PFSK-1 (cell line): ENCODE measurements at regions not wholly inside any gene's neighbourhood (a gene's known extent, or its start where the extent isn't known, plus 50 kb on each side); places are given as distances from the start of the nearest gene placed in this dataset.

Source experiments
- FOXP2 ChIP-seq: optimal IDR thresholded peaks from 2 replicates; pipeline ENCODE3; 2011; ENCODE audit warnings: borderline replicate concordance, control low read depth, inconsistent platforms; ENCODE audit not compliant: insufficient read depth; ENCODE audit errors: extremely low read length, extremely low read depth
- POLR2AphosphoS5 ChIP-seq: IDR thresholded peaks from 2 replicates; pipeline ENCODE4 v1.6.1; 2012; ENCODE audit warnings: low read depth, mild to moderate bottlenecking, control low read depth, low read length, moderate library complexity
- REST ChIP-seq, 2 experiments: IDR thresholded peaks; 2 replicates each; pipeline versions ENCODE4 v1.6.1 to v1.8.0; 2011 to 2012; ENCODE audit warnings: low read depth in 2 of 2, low read length in 2 of 2, control low read depth in 1 of 2, inconsistent platforms in 1 of 2, mild to moderate bottlenecking in 1 of 2, moderate library complexity in 1 of 2; ENCODE audit not compliant: insufficient read depth in 1 of 2
- SIN3A ChIP-seq: IDR thresholded peaks from 2 replicates; pipeline ENCODE4 v1.6.1; 2012; ENCODE audit warnings: mild to moderate bottlenecking, low read length, moderate library complexity, borderline replicate concordance; ENCODE audit not compliant: insufficient read depth
- TAF1 ChIP-seq: IDR thresholded peaks from 2 replicates; pipeline ENCODE4 v1.6.1; 2012; ENCODE audit warnings: low read length, control low read depth, borderline replicate concordance; ENCODE audit not compliant: insufficient read depth

GRCh38 chr12:127430401-127430800 lies 836.6 kb upstream of the TMEM132C start:
- TF ChIP-seq REST (IDR thresholded peaks at IDR 0.05; ENCODE audit: insufficient read depth in 1 of 2, low read depth in 2 of 2, low read length in 2 of 2): no peak
- no peak for TF ChIP-seq SIN3A
- TF ChIP-seq TAF1: no peak
- TF ChIP-seq POLR2AphosphoS5: no peak
- TF ChIP-seq FOXP2: no peak

- TF ChIP-seq TAF1 (no peak), REST (IDR thresholded peaks at IDR 0.05; ENCODE audit: insufficient read depth in 1 of 2, low read depth in 2 of 2, low read length in 2 of 2) (no peak), SIN3A (no peak), FOXP2 (no peak)
Observed at GRCh38 chr12:127431177-127431576, 835.8 kb upstream of the TMEM132C start.

GRCh38 chr12:127431594-127431993 lies 835.4 kb upstream of the TMEM132C start:
- TF ChIP-seq REST (IDR thresholded peaks at IDR 0.05; ENCODE audit: insufficient read depth in 1 of 2, low read depth in 2 of 2, low read length in 2 of 2): no peak

- TF ChIP-seq POLR2AphosphoS5 (no peak), FOXP2 (no peak), SIN3A (no peak), TAF1 (no peak), REST (IDR thresholded peaks at IDR 0.05; ENCODE audit: insufficient read depth in 1 of 2, low read depth in 2 of 2, low read length in 2 of 2) (no peak)
Observed at GRCh38 chr12:127435439-127435838, 831.5 kb upstream of the TMEM132C start.

GRCh38 chr12:127438512-127439244 lies 828.3 kb upstream of the TMEM132C start:
- TF ChIP-seq REST (IDR thresholded peaks at IDR 0.05; ENCODE audit: insufficient read depth in 1 of 2, low read depth in 2 of 2, low read length in 2 of 2): no peak
- TF ChIP-seq SIN3A: no peak
- no peak for TF ChIP-seq TAF1
- no peak for TF ChIP-seq FOXP2
- TF ChIP-seq POLR2AphosphoS5: no peak
